SK-N-SH (cell line): ENCODE measurements at regions not wholly inside any gene's neighbourhood (a gene's known extent, or its start where the extent isn't known, plus 50 kb on each side); places are given as distances from the start of the nearest gene placed in this dataset.
A peak's percentile ranks its signal among the peaks of the same experiment; 100 is the strongest.

Experiments used
- CTCF ChIA-PET: fragments of 300-600, 350-600 bp; formaldehyde crosslinking; extraction: SDS; loops from one replicate; lab custom pipeline; 2021; lab: Yijun Ruan, JAX
- POLR2A ChIA-PET: fragments of 350-600 bp; sonication (Branson Sonifier 250); formaldehyde crosslinking; extraction: SDS; loops from one replicate; lab custom pipeline; 2020; ENCODE audit warnings: antibody characterized with exemption, inconsistent platforms; lab: Yijun Ruan, JAX
- DNase-seq: peaks from one replicate; pipeline ENCODE4 v3.0.0; 2012
- H2AFZ ChIP-seq: fragments of 200-600 bp; sonication (generic); 2 replicates; pipeline ENCODE4 v1.8.1; 2016; ENCODE audit warnings: antibody characterized with exemption, mild to moderate bottlenecking, low read depth
- H3F3A ChIP-seq: fragments of 200-600 bp; sonication (generic); replicated peaks from 2 replicates; pipeline ENCODE3; 2016; ENCODE audit warnings: antibody characterized with exemption, mild to moderate bottlenecking; ENCODE audit not compliant: insufficient read depth
- H3K27ac ChIP-seq, 2 experiments: fragments of 200-500 bp in 1 of 2; fragments of 200-600 bp in 1 of 2; sonication (Bioruptor generic) in 1 of 2; sonication (generic), shearing (Covaris generic) in 1 of 2; 2 replicates each; pipeline versions ENCODE4 v1.5.1 to v1.6.1; 2014 to 2016; ENCODE audit warnings: low read depth in 2 of 2, inconsistent platforms in 1 of 2, low read length in 1 of 2, mild to moderate bottlenecking in 1 of 2, mixed read lengths in 1 of 2
- H3K27me3 ChIP-seq: fragments of 200-600 bp; sonication (generic), shearing (Covaris generic); 2 replicates; pipeline ENCODE4 v1.6.1; 2016; ENCODE audit warnings: mixed run types; ENCODE audit not compliant: insufficient read depth
- H3K36me3 ChIP-seq, 2 experiments: fragments of 200-500 bp in 1 of 2; fragments of 200-600 bp in 1 of 2; sonication (Bioruptor generic) in 1 of 2; sonication (generic) in 1 of 2; replicated peaks in 1 of 2; 2 replicates each; pipeline versions ENCODE3 to v1.5.1; 2014 to 2016; ENCODE audit warnings: low read length in 1 of 2, mild to moderate bottlenecking in 1 of 2; ENCODE audit not compliant: insufficient read depth in 2 of 2, control insufficient read depth in 1 of 2
- H3K4me1 ChIP-seq, 2 experiments: fragments of 200-500 bp in 1 of 2; fragments of 200-600 bp in 1 of 2; sonication (Bioruptor generic) in 1 of 2; sonication (generic), shearing (Covaris generic) in 1 of 2; 2 replicates each; pipeline versions ENCODE4 v1.5.1 to v1.6.1; 2014 to 2016; ENCODE audit warnings: low read depth in 1 of 2, low read length in 1 of 2, mixed run types in 1 of 2; ENCODE audit not compliant: insufficient read depth in 2 of 2, control insufficient read depth in 1 of 2
- H3K4me2 ChIP-seq: fragments of 200-600 bp; sonication (generic), shearing (Covaris generic); 2 replicates; pipeline ENCODE4 v1.6.1; 2017; ENCODE audit warnings: mixed run types
- H3K4me3 ChIP-seq, 2 experiments: fragments of 200-500 bp in 1 of 2; fragments of 200-600 bp in 1 of 2; sonication (Bioruptor generic) in 1 of 2; sonication (generic), shearing (Covaris generic) in 1 of 2; 2 replicates each; pipeline versions ENCODE4 v1.5.1 to v1.8.1; 2014 to 2016; ENCODE audit warnings: low read depth in 2 of 2, inconsistent platforms in 1 of 2, low read length in 1 of 2, mild to moderate bottlenecking in 1 of 2, mixed read lengths in 1 of 2, moderate library complexity in 1 of 2
- H3K79me2 ChIP-seq: fragments of 200-600 bp; sonication (generic); 2 replicates; pipeline ENCODE4 v1.8.1; 2017; ENCODE audit warnings: mild to moderate bottlenecking; ENCODE audit not compliant: insufficient read depth
- H3K9ac ChIP-seq: fragments of 200-600 bp; sonication (generic); 2 replicates; pipeline ENCODE4 v1.6.1; 2017; ENCODE audit warnings: mixed run types
- H3K9me2 ChIP-seq: fragments of 200-600 bp; sonication (generic); 2 replicates; pipeline ENCODE4 v1.6.1; 2017; ENCODE audit warnings: mixed run types
- H3K9me3 ChIP-seq: fragments of 200-600 bp; sonication (generic); 2 replicates; pipeline ENCODE4 v1.6.1; 2017; ENCODE audit warnings: mixed run types, mild to moderate bottlenecking, moderate library complexity
- H4K20me1 ChIP-seq: fragments of 200-600 bp; sonication (generic); 2 replicates; pipeline ENCODE4 v1.6.1; 2017; ENCODE audit warnings: mild to moderate bottlenecking, mixed run types; ENCODE audit not compliant: insufficient read depth
- CTCF ChIP-seq: fragments of 200-600 bp; sonication (generic); IDR thresholded peaks from 2 replicates; pipeline ENCODE4 v1.6.1; 2017; ENCODE audit warnings: antibody characterized with exemption, mild to moderate bottlenecking, moderate library complexity
- EZH2phosphoT487 ChIP-seq: fragments of 200-600 bp; sonication (generic); IDR thresholded peaks from 2 replicates; pipeline ENCODE4 v1.6.1; 2017; ENCODE audit warnings: low read depth, mixed run types, mild to moderate bottlenecking, antibody characterized with exemption, moderate library complexity, borderline replicate concordance
- FOXJ3 ChIP-seq: sonication (generic); formaldehyde crosslinking; IDR thresholded peaks from 2 replicates; pipeline ENCODE4 v1.5.1; 2020; ENCODE audit warnings: mild to moderate bottlenecking, missing genetic modification reagents
- JUND ChIP-seq: IDR thresholded peaks from 2 replicates; pipeline ENCODE4 v1.4.0; 2012
- MEF2A ChIP-seq: IDR thresholded peaks from 2 replicates; pipeline ENCODE4 v1.4.0; 2012; ENCODE audit warnings: low read depth, borderline replicate concordance
- NFIC ChIP-seq: IDR thresholded peaks from 2 replicates; pipeline ENCODE4 v1.4.0; 2012; ENCODE audit warnings: borderline replicate concordance
- POLR2AphosphoS5 ChIP-seq: IDR thresholded peaks from 2 replicates; pipeline ENCODE4 v1.6.1; 2012; ENCODE audit warnings: low read depth, low read length
- RCOR1 ChIP-seq: fragments of 150-350 bp; IDR thresholded peaks from 2 replicates; pipeline ENCODE4 v1.6.1; 2017; ENCODE audit warnings: antibody characterized with exemption, low read length
- REST ChIP-seq: IDR thresholded peaks from 2 replicates; pipeline ENCODE4 v1.6.1; 2012; ENCODE audit warnings: mild to moderate bottlenecking, low read depth, low read length, moderate library complexity
- RFX5 ChIP-seq: IDR thresholded peaks from 2 replicates; pipeline ENCODE4 v1.6.1; 2012; ENCODE audit warnings: mild to moderate bottlenecking, improper control_type of control experiment, low read length
- RXRA ChIP-seq: IDR thresholded peaks from 2 replicates; pipeline ENCODE4 v1.4.0; 2012; ENCODE audit warnings: low read depth, mild to moderate bottlenecking, borderline replicate concordance
- TCF12 ChIP-seq: IDR thresholded peaks from 2 replicates; pipeline ENCODE4 v1.4.0; 2012
- TEAD4 ChIP-seq: IDR thresholded peaks from 2 replicates; pipeline ENCODE4 v1.4.0; 2012; ENCODE audit warnings: mild to moderate bottlenecking, borderline replicate concordance; ENCODE audit not compliant: insufficient read depth
- USF2 ChIP-seq: fragments of 150-350 bp; IDR thresholded peaks from 2 replicates; pipeline ENCODE4 v1.6.1; 2017; ENCODE audit warnings: antibody characterized with exemption, low read length, low read depth, borderline replicate concordance
- YY1 ChIP-seq: IDR thresholded peaks from 2 replicates; pipeline ENCODE4 v1.4.0; 2012; ENCODE audit warnings: low read depth, mild to moderate bottlenecking
- whole genome bisulfite sequencing: methylation state at CpG from one replicate; pipeline ENCODE4 v1.1.6; 2017; ENCODE audit warnings: low lambda C conversion rate; 5-methylcytosine and 5-hydroxymethylcytosine counted together

GRCh38 chr3:124404621-124405020, 325.6 kb upstream of the UMPS start (continued):
- TF ChIP-seq REST (no peak), CTCF (no peak), RFX5 (no peak), JUND (no peak), RCOR1 (no peak), USF2 (no peak), RXRA (no peak), MEF2A (no peak)

- Histone ChIP-seq H3K27me3 (no peaks in the 10 kb centered on the region), H2AFZ (no peak overlapping the region), H3K9ac (no peak overlapping the region), H3K79me2 (no peaks in the 10 kb centered on the region), H4K20me1 (no peaks in the 10 kb centered on the region), H3K9me2 (no peaks in the 10 kb centered on the region), H3K9me3 (no peaks in the 10 kb centered on the region), H3K27ac (peak overlapping the region in 1 of 2 experiments; percentile 27; a peak in 1 of 4 replicates), H3K4me2 (no peak overlapping the region), H3K4me3 (no peak overlapping the region), H3K4me1 (peaks cover 8 to 13% of the 10 kb centered on the region in 2 experiments; a peak in 3 of 4 replicates), H3F3A (peaks cover 6% of the 10 kb centered on the region), H3K36me3 (peaks cover 6 to 17% of the 10 kb centered on the region in 2 experiments)
- ChIA-PET POLR2A (interaction anchor here (0.7 kb wide), 1 partner anchor 283 kb away, joined by 3 read pairs; no protein-coding TSS in a partner anchor), CTCF (no interaction called here)
- no peak for TF ChIP-seq NFIC
- no peak for TF ChIP-seq EZH2phosphoT487
- no peak for TF ChIP-seq FOXJ3
- no peak for TF ChIP-seq RCOR1
- TF ChIP-seq YY1, result no peak
- no peak for TF ChIP-seq USF2
- TF ChIP-seq TCF12, result no peak
- no peak for TF ChIP-seq POLR2AphosphoS5
- no peak for TF ChIP-seq TEAD4
- DNase-seq, result no peak
- 91% methylated on average over 1 of the region's 1 CpG for WGBS
Observed at GRCh38 chr3:124407260-124407659, 323.0 kb upstream of the UMPS start.
